Activated CD8-positive, alpha-beta memory T cell treated with anti-CD3 and anti-CD28 coated beads for 4 hours (primary cell): ENCODE measurements at regions not wholly inside any gene's neighbourhood (a gene's known extent, or its start where the extent isn't known, plus 50 kb on each side); places are given as distances from the start of the nearest gene placed in this dataset.
"Not testable (repeated sequence)": the region's sequence is repeated elsewhere in the genome, so short reads cannot be mapped to it uniquely, and the experiment has no call there.

Experiments used
- DNase-seq, 2 donors: peaks; one replicate each; pipeline ENCODE4 v3.0.0-alpha.2; 2020; ENCODE audit warnings: low read depth in 2 of 2

GRCh38 chr7:94311515-94311914 is 83.2 kb upstream of the COL1A2 start:
- DNase-seq = no peak

- DNase-seq = no peak
Observed at GRCh38 chr7:94313926-94314325, 80.8 kb upstream of the COL1A2 start.

GRCh38 chr7:94314413-94315410 is 80.0 kb upstream of the COL1A2 start:
- DNase-seq = no peak

GRCh38 chr7:94321138-94321537 is 73.6 kb upstream of the COL1A2 start:
- DNase-seq = not testable (repeated sequence)

GRCh38 chr7:94323844-94324243 is 70.9 kb upstream of the COL1A2 start:
- no peak for DNase-seq

- no peak for DNase-seq
Observed at GRCh38 chr7:94324380-94325121, 70.1 kb upstream of the COL1A2 start.

GRCh38 chr7:94325122-94325475 is 69.6 kb upstream of the COL1A2 start:
- no peak for DNase-seq

GRCh38 chr7:94330269-94331020 is 64.2 kb upstream of the COL1A2 start:
- DNase-seq = no peak

- DNase-seq = no peak
Observed at GRCh38 chr7:94332571-94332970, 62.1 kb upstream of the COL1A2 start.

GRCh38 chr7:94333810-94334209 is 60.9 kb upstream of the COL1A2 start:
- DNase-seq = no peak

- no peak for DNase-seq
Observed at GRCh38 chr7:94335586-94335985, 59.1 kb upstream of the COL1A2 start.

GRCh38 chr7:94336009-94336408 is 58.7 kb upstream of the COL1A2 start:
- DNase-seq = no peak

- DNase-seq = no peak
Observed at GRCh38 chr7:94338921-94339371, 55.7 kb upstream of the COL1A2 start.

- DNase-seq = no peak
Observed at GRCh38 chr7:94344826-94345225, 49.9 kb upstream of the COL1A2 start.
